ENCODE measurements at regions not wholly inside any gene's neighbourhood (a gene's known extent, or its start where the extent isn't known, plus 50 kb on each side); places are given as distances from the start of the nearest gene placed in this dataset.

- no peak overlapping the region for H3K4me3 Mint-ChIP-seq
- no peaks in the 10 kb centered on the region for H3K36me3 Mint-ChIP-seq
- Histone ChIP-seq H3K27ac (ENCODE audit: insufficient read depth, low read length, poor library complexity, severe bottlenecking) (no peak overlapping the region), H3K27me3 (ENCODE audit: control insufficient read depth, insufficient read depth, low read length) (no peaks in the 10 kb centered on the region), H3K4me3 (ENCODE audit: low read depth, low read length) (no peak overlapping the region), H3K9me3 (ENCODE audit: control insufficient read depth in 2 of 2, low read length in 2 of 2) (no peaks in the 10 kb centered on the region), H3K36me3 (ENCODE audit: control insufficient read depth, insufficient read depth, low read length) (no peaks in the 10 kb centered on the region), H3K4me1 (ENCODE audit: control insufficient read depth, insufficient read depth, low read length, poor library complexity, severe bottlenecking) (no peaks in the 10 kb centered on the region)
- ATAC-seq (ENCODE audit: low read depth in 2 of 2) (no peak), DNase-seq (no peak)
- no peak overlapping the region for H3K27ac Mint-ChIP-seq
- no peaks in the 10 kb centered on the region for H3K27me3 Mint-ChIP-seq
- H3K4me1 Mint-ChIP-seq = no peaks in the 10 kb centered on the region
- peaks cover 0 to 12% (median 7%) of the 10 kb centered on the region in 7 donors for H3K9me3 Mint-ChIP-seq
Observed at GRCh38 chr10:20674926-20675325, 222.2 kb downstream of the NEBL start.

- Histone ChIP-seq H3K4me1 (ENCODE audit: control insufficient read depth, insufficient read depth, low read length, poor library complexity, severe bottlenecking) (no peaks in the 10 kb centered on the region), H3K27me3 (ENCODE audit: control insufficient read depth, insufficient read depth, low read length) (no peaks in the 10 kb centered on the region), H3K4me3 (ENCODE audit: low read depth, low read length) (no peak overlapping the region), H3K9me3 (ENCODE audit: control insufficient read depth in 2 of 2, low read length in 2 of 2) (no peaks in the 10 kb centered on the region), H3K36me3 (ENCODE audit: control insufficient read depth, insufficient read depth, low read length) (no peaks in the 10 kb centered on the region), H3K27ac (ENCODE audit: insufficient read depth, low read length, poor library complexity, severe bottlenecking) (no peak overlapping the region)
- H3K36me3 Mint-ChIP-seq = no peaks in the 10 kb centered on the region
- peaks cover 0 to 13% (median 9%) of the 10 kb centered on the region in 7 donors for H3K9me3 Mint-ChIP-seq
- DNase-seq = no peak
- no peak overlapping the region for H3K4me3 Mint-ChIP-seq
- H3K27ac Mint-ChIP-seq = no peak overlapping the region
- no peaks in the 10 kb centered on the region for H3K4me1 Mint-ChIP-seq
- H3K27me3 Mint-ChIP-seq = no peaks in the 10 kb centered on the region
- ATAC-seq (ENCODE audit: low read depth in 2 of 2) = no peak
Observed at GRCh38 chr10:20673175-20673574, 223.9 kb downstream of the NEBL start.

- no peaks in the 10 kb centered on the region for H3K36me3 ChIP-seq (ENCODE audit: control insufficient read depth, insufficient read depth, low read length)
Observed at GRCh38 chr10:20672741-20673140, 224.4 kb downstream of the NEBL start.

GRCh38 chr10:20670579-20670978 is 226.5 kb downstream of the NEBL start:
- Histone ChIP-seq H3K4me3 (ENCODE audit: low read depth, low read length) (no peak overlapping the region), H3K27me3 (ENCODE audit: control insufficient read depth, insufficient read depth, low read length) (no peaks in the 10 kb centered on the region), H3K4me1 (ENCODE audit: control insufficient read depth, insufficient read depth, low read length, poor library complexity, severe bottlenecking) (no peaks in the 10 kb centered on the region), H3K9me3 (ENCODE audit: control insufficient read depth in 2 of 2, low read length in 2 of 2) (no peaks in the 10 kb centered on the region), H3K36me3 (ENCODE audit: control insufficient read depth, insufficient read depth, low read length) (no peaks in the 10 kb centered on the region), H3K27ac (ENCODE audit: insufficient read depth, low read length, poor library complexity, severe bottlenecking) (no peak overlapping the region)
- ATAC-seq (ENCODE audit: low read depth in 2 of 2) (no peak), DNase-seq (no peak)
- peaks cover 2 to 15% (median 13%) of the 10 kb centered on the region in 7 donors for H3K9me3 Mint-ChIP-seq
- no peaks in the 10 kb centered on the region for H3K4me1 Mint-ChIP-seq
- no peak overlapping the region for H3K4me3 Mint-ChIP-seq
- H3K36me3 Mint-ChIP-seq = no peaks in the 10 kb centered on the region
- H3K27me3 Mint-ChIP-seq = no peaks in the 10 kb centered on the region
- H3K27ac Mint-ChIP-seq = no peak overlapping the region

More at GRCh38 chr10:20672741-20673140, 224.4 kb downstream of the NEBL start:
- Mint-ChIP-seq H3K27me3 (no peaks in the 10 kb centered on the region), H3K4me1 (no peaks in the 10 kb centered on the region), H3K27ac (no peak overlapping the region), H3K36me3 (no peaks in the 10 kb centered on the region), H3K4me3 (no peak overlapping the region), H3K9me3 (peaks cover 0 to 14% (median 10%) of the 10 kb centered on the region in 7 donors)
- DNase-seq = no peak
- ATAC-seq (ENCODE audit: low read depth in 2 of 2) = no peak
- H3K27ac ChIP-seq (ENCODE audit: insufficient read depth, low read length, poor library complexity, severe bottlenecking) = no peak overlapping the region
- no peaks in the 10 kb centered on the region for H3K27me3 ChIP-seq (ENCODE audit: control insufficient read depth, insufficient read depth, low read length)
- H3K4me1 ChIP-seq (ENCODE audit: control insufficient read depth, insufficient read depth, low read length, poor library complexity, severe bottlenecking) = no peaks in the 10 kb centered on the region
- H3K9me3 ChIP-seq (ENCODE audit: control insufficient read depth in 2 of 2, low read length in 2 of 2) = no peaks in the 10 kb centered on the region
- no peak overlapping the region for H3K4me3 ChIP-seq (ENCODE audit: low read depth, low read length)

GRCh38 chr10:20668985-20669384 is 228.1 kb downstream of the NEBL start:
- Histone ChIP-seq H3K9me3 (ENCODE audit: control insufficient read depth in 2 of 2, low read length in 2 of 2) (no peaks in the 10 kb centered on the region), H3K4me1 (ENCODE audit: control insufficient read depth, insufficient read depth, low read length, poor library complexity, severe bottlenecking) (no peaks in the 10 kb centered on the region), H3K4me3 (ENCODE audit: low read depth, low read length) (no peak overlapping the region), H3K27ac (ENCODE audit: insufficient read depth, low read length, poor library complexity, severe bottlenecking) (no peak overlapping the region), H3K36me3 (ENCODE audit: control insufficient read depth, insufficient read depth, low read length) (no peaks in the 10 kb centered on the region), H3K27me3 (ENCODE audit: control insufficient read depth, insufficient read depth, low read length) (no peaks in the 10 kb centered on the region)
- Mint-ChIP-seq H3K27me3 (no peaks in the 10 kb centered on the region), H3K27ac (no peak overlapping the region), H3K4me3 (no peak overlapping the region), H3K4me1 (no peaks in the 10 kb centered on the region), H3K9me3 (peaks cover 2 to 19% (median 14%) of the 10 kb centered on the region in 7 donors), H3K36me3 (no peaks in the 10 kb centered on the region)
- ATAC-seq (ENCODE audit: low read depth in 2 of 2) (no peak), DNase-seq (no peak)

- H3K36me3 Mint-ChIP-seq = no peaks in the 10 kb centered on the region
- ATAC-seq (ENCODE audit: low read depth in 2 of 2) (no peak), DNase-seq (no peak)
- no peak overlapping the region for H3K4me3 Mint-ChIP-seq
- H3K4me3 ChIP-seq (ENCODE audit: low read depth, low read length) = no peak overlapping the region
- H3K27ac ChIP-seq (ENCODE audit: insufficient read depth, low read length, poor library complexity, severe bottlenecking) = no peak overlapping the region
- H3K9me3 Mint-ChIP-seq = peaks cover under 1 to 13% (median 6%) of the 10 kb centered on the region in 7 donors
- H3K9me3 ChIP-seq (ENCODE audit: control insufficient read depth in 2 of 2, low read length in 2 of 2) = no peaks in the 10 kb centered on the region
- H3K4me1 Mint-ChIP-seq = no peaks in the 10 kb centered on the region
- no peaks in the 10 kb centered on the region for H3K4me1 ChIP-seq (ENCODE audit: control insufficient read depth, insufficient read depth, low read length, poor library complexity, severe bottlenecking)
- H3K27ac Mint-ChIP-seq = no peak overlapping the region
- no peaks in the 10 kb centered on the region for H3K36me3 ChIP-seq (ENCODE audit: control insufficient read depth, insufficient read depth, low read length)
- no peaks in the 10 kb centered on the region for H3K27me3 ChIP-seq (ENCODE audit: control insufficient read depth, insufficient read depth, low read length)
- H3K27me3 Mint-ChIP-seq = peaks cover 4% of the 10 kb centered on the region
Observed at GRCh38 chr10:20662742-20663141, 234.4 kb downstream of the NEBL start.

GRCh38 chr10:20659225-20659624 is 237.9 kb downstream of the NEBL start:
- Histone ChIP-seq H3K4me1 (ENCODE audit: control insufficient read depth, insufficient read depth, low read length, poor library complexity, severe bottlenecking) (no peaks in the 10 kb centered on the region), H3K9me3 (ENCODE audit: control insufficient read depth in 2 of 2, low read length in 2 of 2) (no peaks in the 10 kb centered on the region), H3K27me3 (ENCODE audit: control insufficient read depth, insufficient read depth, low read length) (no peaks in the 10 kb centered on the region), H3K27ac (ENCODE audit: insufficient read depth, low read length, poor library complexity, severe bottlenecking) (no peak overlapping the region), H3K36me3 (ENCODE audit: control insufficient read depth, insufficient read depth, low read length) (no peaks in the 10 kb centered on the region), H3K4me3 (ENCODE audit: low read depth, low read length) (no peak overlapping the region)
- H3K9me3 Mint-ChIP-seq = peaks cover 0 to 12% (median 5%) of the 10 kb centered on the region in 7 donors
- no peaks in the 10 kb centered on the region for H3K4me1 Mint-ChIP-seq
- H3K27ac Mint-ChIP-seq = no peak overlapping the region
- H3K36me3 Mint-ChIP-seq = no peaks in the 10 kb centered on the region
- no peak overlapping the region for H3K4me3 Mint-ChIP-seq
- no peak for DNase-seq
- ATAC-seq (ENCODE audit: low read depth in 2 of 2) = no peak
- peaks cover 4% of the 10 kb centered on the region for H3K27me3 Mint-ChIP-seq

GRCh38 chr10:20658158-20658557 is 239.0 kb downstream of the NEBL start:
- no peaks in the 10 kb centered on the region for H3K4me1 ChIP-seq (ENCODE audit: control insufficient read depth, insufficient read depth, low read length, poor library complexity, severe bottlenecking)
- no peak overlapping the region for H3K27ac ChIP-seq (ENCODE audit: insufficient read depth, low read length, poor library complexity, severe bottlenecking)
- no peaks in the 10 kb centered on the region for H3K9me3 ChIP-seq (ENCODE audit: control insufficient read depth in 2 of 2, low read length in 2 of 2)
- no peaks in the 10 kb centered on the region for H3K27me3 ChIP-seq (ENCODE audit: control insufficient read depth, insufficient read depth, low read length)
- peaks cover 0 to 10% (median 6%) of the 10 kb centered on the region in 7 donors for H3K9me3 Mint-ChIP-seq
- H3K27me3 Mint-ChIP-seq = peaks cover 4% of the 10 kb centered on the region
- no peak overlapping the region for H3K27ac Mint-ChIP-seq
- DNase-seq = no peak
- H3K4me1 Mint-ChIP-seq = no peaks in the 10 kb centered on the region
- H3K4me3 ChIP-seq (ENCODE audit: low read depth, low read length) = no peak overlapping the region
- H3K4me3 Mint-ChIP-seq = no peak overlapping the region
- no peak for ATAC-seq (ENCODE audit: low read depth in 2 of 2)
- H3K36me3 Mint-ChIP-seq = no peaks in the 10 kb centered on the region
- H3K36me3 ChIP-seq (ENCODE audit: control insufficient read depth, insufficient read depth, low read length) = no peaks in the 10 kb centered on the region

All from CD4-positive, CD25-positive, alpha-beta regulatory T cell (primary cell).